ENCODE measurements at regions not wholly inside any gene's neighbourhood (a gene's known extent, or its start where the extent isn't known, plus 50 kb on each side); places are given as distances from the start of the nearest gene placed in this dataset.

GRCh38 chr4:59058543-59058942 lies 1948.4 kb upstream of the IGFBP7 start:
- ChIA-PET CTCF (no interaction called here), POLR2A (no interaction called here)
- no peak for TF ChIP-seq CTCF (IDR thresholded peaks at IDR 0.05; ENCODE audit: insufficient read depth, low read length, missing control alignments)
- no peak for DNase-seq (ENCODE audit: low read depth, low spot score)
- no peak overlapping the region for H3K4me3 ChIP-seq (ENCODE audit: low read depth, low read length)

- TF ChIP-seq CTCF (IDR thresholded peaks at IDR 0.05; ENCODE audit: insufficient read depth, low read length, missing control alignments): no peak
- no peak overlapping the region for H3K4me3 ChIP-seq (ENCODE audit: low read depth, low read length)
- CTCF ChIA-PET: no interaction called here
- no peak for DNase-seq (ENCODE audit: low read depth, low spot score)
- POLR2A ChIA-PET: no interaction called here
These were observed 1950.0 kb upstream of the IGFBP7 start for GRCh38 chr4:59060002-59060846.

GRCh38 chr4:59060895-59061294 lies 1950.7 kb upstream of the IGFBP7 start:
- no peak overlapping the region for H3K4me3 ChIP-seq (ENCODE audit: low read depth, low read length)
- ChIA-PET POLR2A (no interaction called here), CTCF (no interaction called here)
- no peak for TF ChIP-seq CTCF (IDR thresholded peaks at IDR 0.05; ENCODE audit: insufficient read depth, low read length, missing control alignments)
- DNase-seq (ENCODE audit: low read depth, low spot score): no peak

GRCh38 chr4:59063015-59063720 lies 1953.0 kb upstream of the IGFBP7 start:
- no peak overlapping the region for H3K4me3 ChIP-seq (ENCODE audit: low read depth, low read length)
- CTCF ChIA-PET: no interaction called here
- DNase-seq (ENCODE audit: low read depth, low spot score): no peak
- no peak for TF ChIP-seq CTCF (IDR thresholded peaks at IDR 0.05; ENCODE audit: insufficient read depth, low read length, missing control alignments)
- POLR2A ChIA-PET: no interaction called here

- H3K4me3 ChIP-seq (ENCODE audit: low read depth, low read length): no peak overlapping the region
- DNase-seq (ENCODE audit: low read depth, low spot score): no peak
- no peak for TF ChIP-seq CTCF (IDR thresholded peaks at IDR 0.05; ENCODE audit: insufficient read depth, low read length, missing control alignments)
- ChIA-PET CTCF (no interaction called here), POLR2A (no interaction called here)
These were observed 1958.7 kb upstream of the IGFBP7 start for GRCh38 chr4:59068722-59069418.

GRCh38 chr4:59086410-59086809 lies 1976.2 kb upstream of the IGFBP7 start:
- no peak overlapping the region for H3K4me3 ChIP-seq (ENCODE audit: low read depth, low read length)
- CTCF ChIA-PET: no interaction called here
- POLR2A ChIA-PET: no interaction called here
- DNase-seq (ENCODE audit: low read depth, low spot score): no peak
- TF ChIP-seq CTCF (IDR thresholded peaks at IDR 0.05; ENCODE audit: insufficient read depth, low read length, missing control alignments): no peak
